H9 (cell line): ENCODE measurements at regions not wholly inside any gene's neighbourhood (a gene's known extent, or its start where the extent isn't known, plus 50 kb on each side); places are given as distances from the start of the nearest gene placed in this dataset.

ENCODE experiments used
- DNase-seq: peaks from one replicate; pipeline ENCODE4 v3.0.0-alpha.2; 2017
- H2AFZ ChIP-seq: one replicate; pipeline ENCODE4 v1.6.1; 2013; ENCODE audit warnings: mild to moderate bottlenecking, low read length, control low read depth, moderate library complexity
- H2AK5ac ChIP-seq: 2 replicates; pipeline ENCODE4 v1.6.1; 2013; ENCODE audit warnings: low read length, control low read depth, mixed read lengths; ENCODE audit not compliant: insufficient read length
- H2BK120ac ChIP-seq: one replicate; pipeline ENCODE4 v1.6.1; 2013; ENCODE audit warnings: low read depth, mild to moderate bottlenecking, low read length, control low read depth, inconsistent platforms; ENCODE audit not compliant: poor library complexity, severe bottlenecking
- H2BK12ac ChIP-seq: 2 replicates; pipeline ENCODE4 v1.6.1; 2013; ENCODE audit warnings: low read length, control low read depth, mixed read lengths, low read depth; ENCODE audit not compliant: insufficient read length
- H2BK15ac ChIP-seq: 2 replicates; pipeline ENCODE4 v1.6.1; 2013; ENCODE audit warnings: low read depth, low read length, control low read depth
- H2BK20ac ChIP-seq: one replicate; pipeline ENCODE4 v1.6.1; 2013; ENCODE audit warnings: low read depth, mild to moderate bottlenecking, low read length, control low read depth, inconsistent platforms; ENCODE audit not compliant: poor library complexity, severe bottlenecking
- H2BK5ac ChIP-seq: 2 replicates; pipeline ENCODE4 v1.6.1; 2013; ENCODE audit warnings: low read length, control low read depth, mixed read lengths; ENCODE audit not compliant: insufficient read length
- H3K14ac ChIP-seq: 2 replicates; pipeline ENCODE4 v1.6.1; 2013; ENCODE audit warnings: low read length, control low read depth; ENCODE audit not compliant: insufficient read depth
- H3K18ac ChIP-seq: 2 replicates; pipeline ENCODE4 v1.6.1; 2013; ENCODE audit warnings: low read depth, mild to moderate bottlenecking, mixed read lengths, low read length, control low read depth; ENCODE audit not compliant: insufficient read length
- H3K23ac ChIP-seq: 2 replicates; pipeline ENCODE4 v1.6.1; 2013; ENCODE audit warnings: low read length, control low read depth, mixed read lengths, low read depth; ENCODE audit not compliant: insufficient read length
- H3K23me2 ChIP-seq: 2 replicates; pipeline ENCODE4 v1.6.1; 2013; ENCODE audit warnings: low read depth, mild to moderate bottlenecking, mixed read lengths, low read length, control low read depth; ENCODE audit not compliant: insufficient read length, poor library complexity, severe bottlenecking
- H3K27ac ChIP-seq: 2 replicates; pipeline ENCODE4 v1.5.1; 2013; ENCODE audit warnings: low read length, control low read depth, mixed read lengths, low read depth; ENCODE audit not compliant: insufficient read length
- H3K27me3 ChIP-seq: 2 replicates; pipeline ENCODE4 v1.6.1; 2013; ENCODE audit warnings: low read length, control low read depth, inconsistent platforms; ENCODE audit not compliant: insufficient read depth
- H3K4ac ChIP-seq: 2 replicates; pipeline ENCODE4 v1.6.1; 2013; ENCODE audit warnings: low read depth, mild to moderate bottlenecking, control low read depth, inconsistent platforms, low read length, moderate library complexity
- H3K4me1 ChIP-seq: 2 replicates; pipeline ENCODE4 v1.6.1; 2013; ENCODE audit warnings: low read length, control low read depth, inconsistent platforms; ENCODE audit not compliant: insufficient read depth
- H3K4me2 ChIP-seq: 2 replicates; pipeline ENCODE4 v1.6.1; 2013; ENCODE audit warnings: low read length, control low read depth, mixed read lengths; ENCODE audit not compliant: insufficient read length, insufficient read depth
- H3K56ac ChIP-seq: 2 replicates; pipeline ENCODE4 v1.6.1; 2013; ENCODE audit warnings: low read depth, mild to moderate bottlenecking, mixed read lengths, low read length, control low read depth; ENCODE audit not compliant: insufficient read length
- H3K79me1 ChIP-seq: 2 replicates; pipeline ENCODE4 v1.6.1; 2013; ENCODE audit warnings: low read depth, mild to moderate bottlenecking, moderate library complexity, low read length, control low read depth, inconsistent platforms; ENCODE audit not compliant: insufficient read depth, poor library complexity, severe bottlenecking
- H3K79me2 ChIP-seq: 2 replicates; pipeline ENCODE4 v1.6.1; 2013; ENCODE audit warnings: low read length, control low read depth, inconsistent platforms; ENCODE audit not compliant: insufficient read depth
- H3K9ac ChIP-seq: 2 replicates; pipeline ENCODE4 v1.6.1; 2013; ENCODE audit warnings: low read length, control low read depth, mixed read lengths; ENCODE audit not compliant: insufficient read length; ENCODE audit errors: extremely low read depth
- H3K9me3 ChIP-seq: one replicate; pipeline ENCODE4 v1.6.1; 2013; ENCODE audit warnings: low read depth, low read length, inconsistent platforms; ENCODE audit not compliant: control insufficient read depth
- H3T11ph ChIP-seq: one replicate; pipeline ENCODE4 v1.6.1; 2013; ENCODE audit warnings: mild to moderate bottlenecking, low read length, control low read depth, inconsistent platforms
- H4K20me1 ChIP-seq: one replicate; pipeline ENCODE4 v1.6.1; 2013; ENCODE audit not compliant: control insufficient read depth, insufficient read length, insufficient read depth
- H4K5ac ChIP-seq: 2 replicates; pipeline ENCODE4 v1.6.1; 2013; ENCODE audit warnings: low read depth, mild to moderate bottlenecking, mixed read lengths, low read length, control low read depth; ENCODE audit not compliant: insufficient read length
- H4K8ac ChIP-seq: replicated peaks from 2 replicates; pipeline ENCODE4 v1.6.1; 2013; ENCODE audit warnings: low read length, control low read depth, mixed read lengths, low read depth; ENCODE audit not compliant: insufficient read length
- H4K91ac ChIP-seq: 2 replicates; pipeline ENCODE4 v1.6.1; 2013; ENCODE audit warnings: low read depth, mild to moderate bottlenecking, moderate library complexity, mixed read lengths, low read length, control low read depth; ENCODE audit not compliant: insufficient read length
- H3K27ac Mint-ChIP-seq, 3 experiments: 2 replicates in 2 of 3; 3 replicates in 1 of 3; pipeline ENCODE4 v1.8.0; 2020 to 2021; ENCODE audit warnings: mixed read lengths in 3 of 3, mild to moderate bottlenecking in 1 of 3, moderate library complexity in 1 of 3
- H3K27me3 Mint-ChIP-seq: 2 replicates; pipeline ENCODE4 v1.8.0; 2021; ENCODE audit warnings: low read depth, mild to moderate bottlenecking, moderate library complexity, mixed read lengths
- H3K36me3 Mint-ChIP-seq, 3 experiments: 2 replicates in 2 of 3; 3 replicates in 1 of 3; pipeline ENCODE4 v1.8.0; 2020 to 2021; ENCODE audit warnings: low read depth in 3 of 3, mixed read lengths in 3 of 3; ENCODE audit not compliant: insufficient read depth in 1 of 3
- H3K4me1 Mint-ChIP-seq, 2 experiments: 2 replicates each; pipeline ENCODE4 v1.8.0; 2020; ENCODE audit warnings: mixed read lengths in 2 of 2
- H3K4me3 Mint-ChIP-seq, 2 experiments: 2 replicates in 1 of 2; 3 replicates in 1 of 2; pipeline ENCODE4 v1.8.0; 2020 to 2021; ENCODE audit warnings: mild to moderate bottlenecking in 2 of 2, mixed read lengths in 2 of 2, moderate library complexity in 1 of 2
- H3K9me3 Mint-ChIP-seq, 2 experiments: 2 replicates in 1 of 2; 3 replicates in 1 of 2; pipeline ENCODE4 v1.8.0; 2020; ENCODE audit warnings: mild to moderate bottlenecking in 2 of 2, mixed read lengths in 2 of 2, moderate library complexity in 1 of 2
- CTCF ChIP-seq: fragments of 200-600 bp; sonication (generic); conservative IDR thresholded peaks from 3 replicates; pipeline ENCODE4 v1.8.0; 2021; ENCODE audit warnings: antibody characterized with exemption, mild to moderate bottlenecking
- WGBS: extraction: QIAGEN DNeasy Blood & Tissue Kit; methylation state at CpG from one replicate; pipeline ENCODE4 v1.1.7; 2013; ENCODE audit warnings: missing lambda C conversion rate, low lambda C conversion rate, mixed read lengths; ENCODE audit not compliant: insufficient read length; ENCODE audit errors: extremely low coverage; 5-methylcytosine and 5-hydroxymethylcytosine counted together

GRCh38 chr18:78892177-78892576 is 87.4 kb upstream of the SALL3 start:
- Histone ChIP-seq H3K4me2 (no peak overlapping the region), H4K8ac (no peak overlapping the region), H2BK20ac (no peak overlapping the region), H2BK5ac (no peak overlapping the region), H2BK12ac (no peak overlapping the region), H2BK15ac (no peak overlapping the region), H4K91ac (no peak overlapping the region), H3T11ph (no peak overlapping the region), H3K9me3 (peaks cover 7% of the 10 kb centered on the region), H3K14ac (no peak overlapping the region), H3K9ac (no peak overlapping the region), H2AK5ac (no peak overlapping the region), H3K4me1 (no peaks in the 10 kb centered on the region), H3K27me3 (no peaks in the 10 kb centered on the region; the same call in 1 of the 2 replicates), H4K5ac (no peak overlapping the region), H3K23ac (no peak overlapping the region), H3K27ac (no peak overlapping the region), H4K20me1 (no peaks in the 10 kb centered on the region), H3K79me1 (no peaks in the 10 kb centered on the region), H3K79me2 (no peaks in the 10 kb centered on the region), H3K56ac (no peak overlapping the region), H3K4ac (no peak overlapping the region), H3K23me2 (no peaks in the 10 kb centered on the region), H2AFZ (no peak overlapping the region), H2BK120ac (no peak overlapping the region), H3K18ac (no peak overlapping the region)
- H3K27me3 Mint-ChIP-seq: peaks cover 9% of the 10 kb centered on the region
- H3K4me3 Mint-ChIP-seq: no peak overlapping the region
- TF ChIP-seq CTCF: no peak
- DNase-seq: no peak
- peaks cover 0 to 4% of the 10 kb centered on the region in 2 experiments; a peak in 2 of 4 replicates for H3K4me1 Mint-ChIP-seq
- no CpG with 5 or more reads among the region's 13 CpGs for WGBS
- H3K36me3 Mint-ChIP-seq: peaks cover 16 to 29% (median 20%) of the 10 kb centered on the region in 3 experiments
- peaks cover 35 to 48% of the 10 kb centered on the region in 2 experiments for H3K9me3 Mint-ChIP-seq
- no peak overlapping the region for H3K27ac Mint-ChIP-seq
